VCaP (cell line): ENCODE measurements at regions not wholly inside any gene's neighbourhood (a gene's known extent, or its start where the extent isn't known, plus 50 kb on each side); places are given as distances from the start of the nearest gene placed in this dataset.
A peak's percentile ranks its signal among the peaks of the same experiment; 100 is the strongest.

Experiments
- H3K27ac ChIP-seq: fragments of 450-650 bp; 2 replicates; pipeline ENCODE4 v1.5.1; 2017
- TF ChIP-seq, protein P1 (sequence below): fragments of 450-650 bp; conservative IDR thresholded peaks from 2 replicates; pipeline ENCODE4 v1.5.1; 2017; ENCODE audit warnings: mild to moderate bottlenecking, moderate library complexity

DNA sequence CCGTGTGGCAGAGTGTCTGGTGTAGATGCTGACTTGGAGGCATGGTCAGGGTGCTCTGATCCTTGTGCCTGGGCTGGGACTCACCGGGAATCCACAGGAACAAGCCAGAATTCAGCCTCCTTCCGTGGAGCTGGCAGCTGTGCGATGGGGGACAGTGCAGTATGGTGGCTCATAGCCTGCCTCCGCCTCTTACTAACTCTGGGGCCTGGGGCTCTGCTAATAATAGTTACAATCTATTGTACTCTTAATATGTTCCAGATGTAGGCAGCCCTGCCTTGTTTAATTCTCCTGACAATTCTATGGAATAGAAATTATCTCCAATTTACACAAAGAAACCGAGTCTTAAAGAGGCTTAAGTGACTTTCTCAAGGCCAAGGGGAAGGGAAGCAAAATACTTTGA is 77.6 kb downstream of the PCDH1 start:
- no peak overlapping the region for H3K27ac ChIP-seq
- TF ChIP-seq, protein P1, sequence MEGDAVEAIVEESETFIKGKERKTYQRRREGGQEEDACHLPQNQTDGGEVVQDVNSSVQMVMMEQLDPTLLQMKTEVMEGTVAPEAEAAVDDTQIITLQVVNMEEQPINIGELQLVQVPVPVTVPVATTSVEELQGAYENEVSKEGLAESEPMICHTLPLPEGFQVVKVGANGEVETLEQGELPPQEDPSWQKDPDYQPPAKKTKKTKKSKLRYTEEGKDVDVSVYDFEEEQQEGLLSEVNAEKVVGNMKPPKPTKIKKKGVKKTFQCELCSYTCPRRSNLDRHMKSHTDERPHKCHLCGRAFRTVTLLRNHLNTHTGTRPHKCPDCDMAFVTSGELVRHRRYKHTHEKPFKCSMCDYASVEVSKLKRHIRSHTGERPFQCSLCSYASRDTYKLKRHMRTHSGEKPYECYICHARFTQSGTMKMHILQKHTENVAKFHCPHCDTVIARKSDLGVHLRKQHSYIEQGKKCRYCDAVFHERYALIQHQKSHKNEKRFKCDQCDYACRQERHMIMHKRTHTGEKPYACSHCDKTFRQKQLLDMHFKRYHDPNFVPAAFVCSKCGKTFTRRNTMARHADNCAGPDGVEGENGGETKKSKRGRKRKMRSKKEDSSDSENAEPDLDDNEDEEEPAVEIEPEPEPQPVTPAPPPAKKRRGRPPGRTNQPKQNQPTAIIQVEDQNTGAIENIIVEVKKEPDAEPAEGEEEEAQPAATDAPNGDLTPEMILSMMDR: no peak

DNA sequence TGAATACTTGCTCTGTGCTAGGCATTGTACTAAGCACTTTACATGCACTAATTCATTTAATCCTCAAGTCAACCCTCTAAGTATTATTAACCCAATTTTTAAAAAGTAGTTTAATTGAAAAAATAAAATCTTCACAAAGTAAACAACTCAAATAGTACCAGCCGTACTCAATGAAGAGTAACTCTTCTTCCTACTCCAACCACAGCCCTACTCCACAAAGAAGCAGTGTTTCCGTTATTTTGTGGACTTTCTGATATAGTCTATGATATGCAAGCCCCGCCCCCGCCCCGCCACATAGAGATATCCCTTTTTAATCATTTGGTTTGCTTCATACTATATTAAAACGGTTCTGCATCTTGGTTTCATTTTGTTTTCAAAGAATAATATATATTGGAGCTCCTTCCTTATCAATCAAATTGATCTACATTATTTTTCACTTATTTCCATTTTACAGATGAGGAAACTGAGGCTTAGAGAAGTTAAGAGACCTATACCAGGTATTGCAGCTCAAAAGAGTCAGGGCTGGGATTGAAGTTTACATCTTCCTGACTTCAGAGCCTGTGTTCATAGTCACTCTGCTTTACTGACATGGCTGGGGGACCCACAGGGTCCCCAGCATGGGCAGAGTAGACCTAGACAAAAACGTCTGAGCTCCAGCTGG is 78.6 kb downstream of the PCDH1 start:
- H3K27ac ChIP-seq: no peak overlapping the region
- TF ChIP-seq, protein P1: no peak

DNA sequence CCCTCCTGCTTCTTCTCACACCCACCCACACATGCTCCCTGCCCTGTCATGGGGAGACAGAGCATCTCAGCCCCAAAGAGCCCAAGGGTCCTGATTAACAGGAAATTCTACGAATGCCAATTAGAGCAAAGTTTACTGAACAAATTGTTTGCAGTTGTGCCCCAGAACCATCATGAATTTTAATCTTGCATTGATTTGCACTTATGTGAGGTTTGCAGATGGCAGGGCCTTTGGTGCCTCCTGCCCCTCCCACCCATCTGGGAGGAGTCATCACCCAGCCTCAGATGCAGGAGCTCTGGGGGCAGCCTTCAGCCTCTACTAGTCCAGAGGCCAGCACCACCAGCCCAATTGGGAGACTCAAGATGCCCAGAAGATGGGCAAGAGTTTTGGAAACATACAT is 80.8 kb downstream of the PCDH1 start:
- no peak overlapping the region for H3K27ac ChIP-seq

DNA sequence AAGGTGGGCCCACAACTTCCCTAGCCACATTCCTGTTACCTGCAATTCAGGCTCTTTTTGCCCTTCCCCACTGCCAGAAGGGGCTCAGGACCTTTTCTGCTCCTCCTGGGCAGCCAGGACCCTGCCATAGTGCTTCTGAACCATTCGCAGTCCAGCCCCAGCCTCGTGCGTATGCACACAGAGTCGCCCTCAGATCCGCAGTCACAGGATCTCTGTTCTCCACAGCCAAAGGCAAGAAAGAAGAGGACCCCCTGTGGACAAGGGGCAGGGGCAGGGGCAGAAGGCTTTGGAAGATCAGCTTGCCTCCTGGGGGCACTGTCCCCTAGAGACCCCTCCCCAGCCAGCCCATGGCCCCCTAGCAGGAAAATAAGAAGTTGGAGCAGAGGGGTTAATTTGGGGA is 82.8 kb downstream of the PCDH1 start:
- TF ChIP-seq, protein P1: no peak
- H3K27ac ChIP-seq: no peak overlapping the region

More for the DNA sequence above, 80.8 kb downstream of the PCDH1 start:
- TF ChIP-seq, protein P1: no peak

DNA sequence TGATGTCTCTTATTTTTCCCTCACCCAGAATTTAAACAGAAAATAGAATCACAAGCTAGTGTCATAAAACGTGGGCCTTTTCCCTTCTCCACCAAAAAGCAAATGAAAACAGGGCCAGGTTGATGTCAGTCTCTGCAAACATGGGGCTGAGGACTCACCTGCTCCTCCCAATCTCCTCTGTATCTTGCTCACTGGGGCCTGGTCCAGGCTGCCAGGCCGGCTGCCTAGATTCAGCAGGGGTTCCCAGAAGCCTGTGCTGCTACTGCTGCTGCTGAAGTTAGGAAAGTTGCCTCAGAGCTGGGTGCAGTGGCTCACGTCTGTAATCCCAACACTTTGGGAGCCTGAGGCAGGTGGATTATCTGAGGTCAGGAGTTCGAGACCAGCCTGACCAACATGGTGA is 84.3 kb downstream of the PCDH1 start:
- TF ChIP-seq, protein P1: no peak
- H3K27ac ChIP-seq: 0 out of 2 replicates have a peak overlapping the region, but pooled peaks have one; percentile 7

DNA sequence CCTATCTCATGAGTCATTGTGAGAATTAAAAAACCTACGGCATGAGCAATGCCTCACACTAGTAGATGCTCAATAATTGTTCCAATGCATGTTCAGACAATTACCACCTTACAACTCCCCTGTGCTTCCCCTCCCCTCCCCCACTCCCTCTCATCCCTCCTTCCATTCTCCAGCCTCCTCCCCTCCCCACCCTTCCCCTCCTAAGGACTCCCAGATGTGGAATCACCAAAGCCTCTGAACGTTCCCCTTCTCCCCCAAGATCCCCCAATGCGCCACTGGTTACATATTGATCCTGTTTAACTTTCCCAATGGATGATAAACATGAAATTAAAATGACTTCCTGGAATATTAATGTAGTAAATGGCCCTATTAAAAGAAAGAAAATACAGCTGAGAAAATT is 84.8 kb downstream of the PCDH1 start:
- H3K27ac ChIP-seq: 0 out of 2 replicates have a peak overlapping the region, but pooled peaks have one; percentile 7
- TF ChIP-seq, protein P1: no peak

DNA sequence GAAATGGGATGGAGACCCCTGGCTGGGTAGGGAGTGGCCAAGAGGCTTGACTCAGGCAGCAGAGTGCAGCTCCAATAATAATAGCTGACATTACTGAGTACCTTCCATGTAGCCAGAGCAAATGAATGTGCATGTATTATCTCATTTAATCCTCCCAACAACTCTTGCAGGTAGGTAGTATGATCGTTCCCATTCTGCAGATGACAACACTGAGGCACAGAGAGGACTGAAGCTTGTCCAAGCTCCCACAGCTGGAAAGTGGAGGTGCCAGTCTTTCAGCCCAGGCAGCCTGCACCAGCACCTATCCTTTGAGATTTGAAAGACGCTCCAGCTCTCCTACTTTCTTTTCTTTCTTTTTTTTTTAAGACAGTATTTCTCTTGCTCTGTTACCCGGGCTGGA is 87.6 kb downstream of the PCDH1 start:
- TF ChIP-seq, protein P1: no peak
- no peak overlapping the region for H3K27ac ChIP-seq
